ENCODE measurements at regions not wholly inside any gene's neighbourhood (a gene's known extent, or its start where the extent isn't known, plus 50 kb on each side); places are given as distances from the start of the nearest gene placed in this dataset.

- TF ChIP-seq CTCF (IDR thresholded peaks at IDR 0.05; ENCODE audit: low read depth, low read length) (no peak), EZH2phosphoT487 (IDR thresholded peaks at IDR 0.05; ENCODE audit: low read depth) (no peak)
Observed at GRCh38 chr15:39195961-39196486, 384.9 kb upstream of the THBS1 start.

Data from OCI-LY3 (cell line).